HG03103 (cell line): ENCODE measurements at regions not wholly inside any gene's neighbourhood (a gene's known extent, or its start where the extent isn't known, plus 50 kb on each side); places are given as distances from the start of the nearest gene placed in this dataset.

Experiments used
- ATAC-seq: cut with Tn5 transposase; IDR thresholded peaks from one replicate; pipeline ENCODE4 v1.9.1; 2021; ENCODE audit warnings: low read depth; ENCODE audit not compliant: unreplicated experiment

DNA sequence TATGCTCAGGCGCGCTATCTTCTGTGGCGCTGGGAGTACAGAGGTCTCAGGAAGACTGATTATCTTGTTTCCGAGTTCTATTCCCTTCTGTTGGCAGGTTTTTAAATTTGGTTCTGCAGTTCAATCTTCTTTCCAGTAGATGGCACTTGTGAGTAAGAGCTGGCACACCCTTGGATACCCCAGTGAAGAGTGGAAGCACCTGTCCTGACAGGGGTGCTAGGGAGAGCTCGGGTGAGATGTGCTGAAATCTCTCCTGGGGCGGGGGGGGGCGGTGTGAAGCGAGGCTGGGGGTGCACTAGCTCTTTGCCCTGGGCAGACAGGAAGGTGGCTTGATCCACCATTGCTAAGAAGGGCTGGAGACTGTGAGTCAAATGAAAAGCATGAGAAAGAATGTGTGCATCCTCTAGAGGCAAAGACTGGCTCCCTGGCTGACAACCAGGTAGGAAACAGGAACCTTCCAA is 679.9 kb upstream of the CCDC179 start:
- peak; percentile 92 for ATAC-seq

GRCh38 chr11:23542189-23542588 is 681.9 kb upstream of the CCDC179 start:
- no peak for ATAC-seq

GRCh38 chr11:23542816-23543215 is 682.5 kb upstream of the CCDC179 start:
- ATAC-seq: no peak

GRCh38 chr11:23543651-23544222 is 683.5 kb upstream of the CCDC179 start:
- no peak for ATAC-seq

GRCh38 chr11:23551706-23552105 is 691.4 kb upstream of the CCDC179 start:
- no peak for ATAC-seq

DNA sequence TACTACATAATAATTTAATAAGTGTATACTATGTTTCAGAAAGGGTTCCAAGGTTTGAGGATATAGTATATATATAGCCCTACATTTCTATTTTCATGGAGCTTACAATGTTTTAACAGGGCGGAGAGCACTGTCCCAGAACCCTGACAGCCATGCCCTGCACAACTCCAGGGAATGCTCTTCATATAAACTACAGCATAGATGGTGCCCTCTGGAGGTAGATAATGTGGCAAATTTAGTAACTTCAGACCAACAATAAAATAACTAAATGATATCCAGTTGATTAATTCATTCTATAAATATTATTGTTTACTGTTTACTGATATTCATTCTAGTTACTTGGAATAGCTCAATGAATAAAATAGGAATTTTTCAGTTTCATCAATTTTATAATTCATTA is 693.7 kb upstream of the CCDC179 start:
- no peak for ATAC-seq

GRCh38 chr11:23555085-23555484 is 694.8 kb upstream of the CCDC179 start:
- ATAC-seq: no peak

DNA sequence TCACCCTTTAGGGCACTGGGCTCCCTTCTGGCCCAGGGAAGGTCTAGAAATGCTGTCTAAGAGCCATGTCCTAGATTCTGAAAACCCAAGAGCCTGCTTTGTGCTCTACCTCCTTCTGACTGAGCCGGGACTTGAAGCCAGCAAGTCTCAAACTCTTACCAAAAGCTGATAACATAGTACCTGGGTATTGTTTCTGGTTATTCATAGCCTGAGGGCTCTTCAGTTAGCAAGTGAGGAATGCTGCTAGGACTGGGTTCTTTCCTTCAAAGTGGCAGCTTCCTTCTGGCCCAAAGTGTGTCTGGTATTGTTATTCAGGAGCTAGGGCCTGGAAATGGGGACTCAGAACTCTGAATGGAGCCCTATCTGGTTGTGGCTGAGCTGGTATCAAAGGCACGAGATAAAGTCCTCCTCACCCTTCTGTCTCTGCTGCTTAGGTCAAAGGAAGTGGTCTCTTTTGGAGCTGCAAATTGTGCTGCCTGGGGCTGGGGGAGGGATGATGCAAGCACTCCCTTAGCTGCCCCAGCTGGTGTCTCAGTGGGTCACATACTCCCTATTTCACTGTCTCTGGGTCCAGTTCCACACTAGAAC is 696.0 kb upstream of the CCDC179 start:
- no peak for ATAC-seq

- no peak for ATAC-seq
Observed at GRCh38 chr11:23563591-23563990, 703.3 kb upstream of the CCDC179 start.

GRCh38 chr11:23564370-23564769 is 704.1 kb upstream of the CCDC179 start:
- ATAC-seq: no peak

- ATAC-seq: peak; percentile 26
Observed at GRCh38 chr11:23569134-23569533, 708.9 kb upstream of the CCDC179 start.

DNA sequence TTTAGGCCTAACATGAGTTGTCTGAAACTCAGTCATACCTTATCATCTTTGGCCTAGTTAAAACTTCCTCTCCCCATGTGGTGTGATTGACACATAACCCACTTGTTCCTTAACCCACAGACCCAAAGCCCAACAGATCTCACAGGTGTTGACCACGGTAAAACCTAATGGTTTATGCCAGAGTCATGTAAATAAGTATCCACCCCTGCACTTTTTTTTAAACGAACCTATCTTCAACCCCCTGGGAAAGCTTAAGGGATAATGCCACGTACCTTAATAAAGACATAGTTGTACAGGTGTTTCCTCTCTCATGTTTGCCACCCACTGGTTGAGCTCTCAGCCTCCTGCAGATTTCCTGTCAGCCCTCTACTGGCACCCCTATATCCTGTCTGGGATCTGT is 709.3 kb upstream of the CCDC179 start:
- ATAC-seq: peak; percentile 55

DNA sequence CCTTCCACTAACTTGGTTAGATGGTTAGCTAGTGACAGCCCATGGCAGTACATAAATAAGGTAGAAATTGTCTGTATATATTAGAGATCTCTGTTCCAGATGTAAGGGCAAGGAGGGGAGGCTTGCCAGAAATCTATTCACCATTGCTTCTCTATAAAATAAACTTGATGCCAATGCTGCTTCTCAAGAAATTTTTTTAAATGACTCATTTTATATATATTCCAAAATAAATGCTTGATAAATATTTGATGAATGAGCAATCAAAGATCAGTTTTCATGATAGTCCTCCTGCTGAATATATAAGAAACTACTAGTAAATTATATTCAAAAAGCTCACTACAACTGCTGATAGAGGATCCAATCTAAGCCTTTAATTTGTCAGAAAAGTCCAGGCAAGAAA is 710.6 kb upstream of the CCDC179 start:
- no peak for ATAC-seq

- ATAC-seq: no peak
Observed at GRCh38 chr11:23573429-23573828, 713.2 kb upstream of the CCDC179 start.

DNA sequence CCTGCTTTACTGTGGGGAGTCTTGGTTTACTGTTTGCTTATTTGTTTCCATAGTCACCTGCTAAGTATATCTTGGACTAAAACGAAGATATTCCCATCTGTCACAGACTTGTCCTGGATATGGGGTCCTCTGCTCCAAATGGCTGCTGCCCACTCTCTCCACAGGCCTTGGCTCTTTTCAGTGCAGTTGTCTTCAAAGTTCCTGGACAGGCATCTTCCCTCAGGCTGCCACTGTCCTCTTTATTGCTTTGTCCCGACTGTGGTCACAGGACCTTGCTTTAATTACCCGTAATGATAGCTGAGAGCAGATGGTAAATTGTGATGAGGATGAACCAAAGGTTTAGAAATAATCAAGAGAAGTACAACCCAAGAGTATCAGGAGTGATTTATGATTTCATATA is 713.9 kb upstream of the CCDC179 start:
- ATAC-seq: no peak

- no peak for ATAC-seq
Observed at GRCh38 chr11:23577296-23577695, 717.0 kb upstream of the CCDC179 start.

GRCh38 chr11:23585416-23586104 is 725.3 kb upstream of the CCDC179 start:
- no peak for ATAC-seq

DNA sequence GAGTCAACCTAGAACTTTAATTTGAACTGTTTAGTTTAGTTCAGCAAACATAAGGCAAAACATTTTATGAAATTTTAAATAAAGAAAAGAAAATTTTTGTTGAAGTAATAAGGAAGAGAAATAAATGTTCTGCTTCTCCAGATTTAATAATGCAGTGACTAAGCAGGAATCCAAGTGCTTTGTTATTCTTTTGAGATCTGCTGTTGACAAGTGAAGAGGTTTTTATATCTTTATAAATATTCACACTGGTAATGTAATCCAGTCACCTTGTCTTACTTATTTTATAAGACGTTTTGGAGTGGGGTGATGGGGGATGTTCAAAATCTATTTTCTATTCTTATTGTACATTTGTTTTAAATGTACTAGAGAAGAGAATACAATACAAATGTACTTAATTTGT is 725.9 kb upstream of the CCDC179 start:
- ATAC-seq: no peak

GRCh38 chr11:23590596-23591308 is 730.5 kb upstream of the CCDC179 start:
- no peak for ATAC-seq

DNA sequence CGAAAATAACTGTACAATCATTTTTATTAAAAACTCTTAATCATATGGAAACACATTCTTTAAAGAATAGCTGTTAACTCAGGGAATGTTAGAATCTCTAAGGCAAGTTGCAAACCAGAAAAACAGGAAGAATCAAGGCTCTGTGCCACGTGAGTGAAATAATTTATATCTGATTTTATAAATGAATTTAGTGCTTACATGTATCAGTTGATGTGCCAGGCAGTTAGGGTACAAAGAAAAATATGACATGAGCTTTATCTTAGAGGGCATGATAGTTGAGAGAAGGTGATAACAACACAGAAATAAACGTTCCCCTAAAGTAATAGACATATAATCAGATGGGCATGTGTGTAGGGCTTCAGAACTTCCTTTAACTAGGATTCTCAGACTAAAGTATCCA is 734.5 kb upstream of the CCDC179 start:
- ATAC-seq: no peak

DNA sequence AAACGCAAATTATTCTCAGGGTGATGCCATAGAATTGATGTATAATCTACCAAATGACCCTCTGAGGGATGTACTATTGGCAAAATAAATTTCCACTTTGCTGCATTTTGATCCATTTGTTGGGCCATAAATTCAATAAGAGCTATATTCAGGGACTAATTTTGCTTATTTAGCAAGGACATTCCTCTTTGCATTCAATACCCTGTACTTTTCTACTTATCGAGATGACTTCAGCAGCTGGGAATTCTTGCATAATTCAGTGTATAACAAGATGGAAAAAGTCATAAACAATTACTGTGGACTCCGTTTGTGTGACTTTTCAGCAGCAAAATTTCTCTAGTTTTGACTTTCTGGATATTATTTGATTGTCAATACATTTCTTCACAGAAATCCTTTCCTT is 744.7 kb upstream of the CCDC179 start:
- no peak for ATAC-seq
